Heart right ventricle (tissue), 16 donors: ENCODE measurements at regions not wholly inside any gene's neighbourhood (a gene's known extent, or its start where the extent isn't known, plus 50 kb on each side); places are given as distances from the start of the nearest gene placed in this dataset.
A peak's percentile ranks its signal among the peaks of the same experiment; 100 is the strongest.

Experiments used
- ATAC-seq, 8 donors: fragments of 200-7000 bp; cut with Tn5 transposase; one replicate each; pipeline ENCODE4 v1.9.1; 2020; ENCODE audit warnings: mild to moderate bottlenecking in 8 of 8, moderate library complexity in 8 of 8, moderate number of reproducible peaks in 1 of 8
- DNase-seq, 2 donors: peaks; one replicate each; pipeline ENCODE4 v3.0.0-alpha.2; 2020
- H3K27ac ChIP-seq, 10 donors: fragments of 200-600 bp; sonication (generic) in 2 of 10; one replicate each; pipeline versions ENCODE4 v1.5.0 to v1.8.0; 2020 to 2022; ENCODE audit warnings: mild to moderate bottlenecking in 3 of 10
- H3K27me3 ChIP-seq, 7 donors: fragments of 200-600 bp; one replicate each; pipeline ENCODE4 v1.8.0; 2021 to 2022; ENCODE audit warnings: mild to moderate bottlenecking in 2 of 7
- H3K36me3 ChIP-seq, 9 donors: fragments of 200-600 bp; sonication (generic) in 1 of 9; one replicate each; pipeline versions ENCODE4 v1.5.0 to v1.8.0; 2020 to 2022; ENCODE audit warnings: mild to moderate bottlenecking in 2 of 9
- H3K4me1 ChIP-seq, 9 donors: fragments of 200-600 bp; sonication (generic) in 1 of 9; one replicate each; pipeline versions ENCODE4 v1.5.0 to v1.8.0; 2020 to 2022; ENCODE audit warnings: mild to moderate bottlenecking in 4 of 9
- H3K4me3 ChIP-seq, 10 donors: fragments of 200-600 bp; sonication (generic) in 2 of 10; one replicate each; pipeline versions ENCODE4 v1.5.0 to v1.8.0; 2020 to 2022; ENCODE audit warnings: mild to moderate bottlenecking in 7 of 10, moderate library complexity in 2 of 10
- H3K9me3 ChIP-seq, 11 donors: fragments of 200-600 bp in 10 of 11; sonication (generic) in 2 of 11; one replicate each; pipeline versions ENCODE4 v1.5.0 to v1.8.0; 2013 to 2022; ENCODE audit warnings: mild to moderate bottlenecking in 2 of 11, control low read depth in 1 of 11, moderate library complexity in 1 of 11
- CTCF ChIP-seq, 9 donors: fragments of 200-600 bp; sonication (generic) in 2 of 9; IDR thresholded peaks; one replicate each; pipeline versions ENCODE4 v1.5.0 to v1.8.0; 2021 to 2022; ENCODE audit warnings: antibody characterized with exemption in 9 of 9, mild to moderate bottlenecking in 5 of 9, moderate library complexity in 1 of 9
- WGBS, 2 donors: extraction: QIAGEN DNeasy Blood & Tissue Kit; methylation state at CpG; one replicate each; pipeline ENCODE4 v1.1.7; 2013; ENCODE audit warnings: inconsistent platforms in 1 of 2; 5-methylcytosine and 5-hydroxymethylcytosine counted together
- intact Hi-C, 10 donors: fragments of 100-400 bp; cut with DNase I; formaldehyde crosslinking; loops; one replicate each; pipeline versions ENCODE4 v1.11.1 to v1.14.2; 2022
- donor health status: Arrhythmogenic right ventricular cardiomyopathy.
- donor health status: ischemic (EF 13 %, LVEDD 7.1; RV severe dilation, severe dysfunction).
- donor health status: healthy with polysubstance abuse.
- donor health status: DM: no; HTN: yes; CAD: no.
- donor health status: DM: no; HTN: no; CAD: no.
- donor health status: ischemic (EF 25% LVEDD 6.9; RV normal size, moderate dysfunction).
- donor health status: ischemic (EF 25% LVEDD 5.7; RV mildly dilated, moderate dysfunction).
- donor health status: healthy.
- donor health status: DM: yes; HTN: yes; CAD: no.
- donor health status: Ischemic cardiomyopathy.
- donor health status: ischemic (EF 35%, LVEDD 5.7; RV mildly dilated, moderate dysfunction).
- donor health status: nonischemic (EF 11% LVEDD 7.7; RV severe dilation, severe dysfunction).
- donor health status: DM: yes; HTN: yes; CAD: no.
- donor health status: PGD.
- donor health status: ischemic (EF 29% LVEDD 5.4; RV normal size, mild dysfunction).
- donor health status: nonischemic (EF 23%, LVEDD 6.1; RV moderate dilation, normal function).

GRCh38 chr1:192943108-192943507 lies 116.1 kb downstream of the UCHL5 start:
- H3K4me3 ChIP-seq = no peak overlapping the region
- ATAC-seq (peak in 2 of 8 donors; percentile 48 to 67), DNase-seq (no peak)
- intact Hi-C loops = no loop called here
- no peaks in the 10 kb centered on the region for H3K27me3 ChIP-seq
- peaks cover 0 to 32% (median 0%) of the 10 kb centered on the region in 9 donors for H3K4me1 ChIP-seq
- H3K36me3 ChIP-seq = no peaks in the 10 kb centered on the region
- WGBS, 2 donors = 68 to 82% methylated on average over 3 of the region's 3 CpGs
- no peak for TF ChIP-seq CTCF (IDR thresholded peaks at IDR 0.05)
- no peaks in the 10 kb centered on the region for H3K9me3 ChIP-seq
- no peak overlapping the region for H3K27ac ChIP-seq

GRCh38 chr1:192943522-192943921 lies 115.6 kb downstream of the UCHL5 start:
- DNase-seq = no peak
- H3K27me3 ChIP-seq = no peaks in the 10 kb centered on the region
- H3K27ac ChIP-seq = no peak overlapping the region
- no peak overlapping the region for H3K4me3 ChIP-seq
- WGBS, 2 donors = 70 to 75% methylated on average over 1 of the region's 1 CpG
- no peak for TF ChIP-seq CTCF (IDR thresholded peaks at IDR 0.05)
- no peaks in the 10 kb centered on the region for H3K9me3 ChIP-seq
- intact Hi-C loops = no loop called here
- ATAC-seq = peak in 2 of 8 donors; percentile 16 to 33
- peaks cover 0 to 30% (median 0%) of the 10 kb centered on the region in 9 donors for H3K4me1 ChIP-seq
- no peaks in the 10 kb centered on the region for H3K36me3 ChIP-seq

GRCh38 chr1:192945390-192946130 lies 113.6 kb downstream of the UCHL5 start:
- peaks cover 0 to 24% (median 0%) of the 10 kb centered on the region in 9 donors for H3K4me1 ChIP-seq
- ATAC-seq = no peak
- H3K27me3 ChIP-seq = no peaks in the 10 kb centered on the region
- no peak overlapping the region for H3K4me3 ChIP-seq
- WGBS, 2 donors = 63 to 65% methylated on average over 5 of the region's 5 CpGs
- DNase-seq = no peak
- H3K27ac ChIP-seq = no peak overlapping the region
- no peak for TF ChIP-seq CTCF (IDR thresholded peaks at IDR 0.05)
- intact Hi-C loops = no loop called here
- no peaks in the 10 kb centered on the region for H3K36me3 ChIP-seq
- H3K9me3 ChIP-seq = no peaks in the 10 kb centered on the region

GRCh38 chr1:192949783-192950182 lies 109.4 kb downstream of the UCHL5 start:
- DNase-seq = no peak
- H3K27me3 ChIP-seq = no peaks in the 10 kb centered on the region
- H3K4me3 ChIP-seq = no peak overlapping the region
- no peak for ATAC-seq
- intact Hi-C loops = no loop called here
- H3K36me3 ChIP-seq = no peaks in the 10 kb centered on the region
- WGBS, 2 donors = 77 to 81% methylated on average over 5 of the region's 5 CpGs
- H3K4me1 ChIP-seq = peaks cover 0 to 27% (median 0%) of the 10 kb centered on the region in 9 donors
- no peak overlapping the region for H3K27ac ChIP-seq
- H3K9me3 ChIP-seq = no peaks in the 10 kb centered on the region
- no peak for TF ChIP-seq CTCF (IDR thresholded peaks at IDR 0.05)
